Vagina (tissue), 2 donors: ENCODE measurements at regions not wholly inside any gene's neighbourhood (a gene's known extent, or its start where the extent isn't known, plus 50 kb on each side); places are given as distances from the start of the nearest gene placed in this dataset.

Source experiments
- POLR2AphosphoS5 ChIP-seq, 2 donors: sonication (generic); formaldehyde crosslinking; IDR thresholded peaks; one replicate each; pipeline ENCODE4 v1.9.0; 2017; ENCODE audit warnings: antibody characterized with exemption in 2 of 2, mild to moderate bottlenecking in 2 of 2, low read depth in 1 of 2; ENCODE audit not compliant: insufficient read depth in 1 of 2
- TF ChIP-seq, protein P1 (sequence below), 3 experiments: fragments of 450-650 bp in 2 of 3; fragments of 200-600 bp in 1 of 3; sonication (generic) in 1 of 3; IDR thresholded peaks; one replicate each; pipeline ENCODE4 v1.5.1; 2017 to 2019; ENCODE audit warnings: antibody characterized with exemption in 3 of 3, mild to moderate bottlenecking in 2 of 3, moderate library complexity in 2 of 3

DNA sequence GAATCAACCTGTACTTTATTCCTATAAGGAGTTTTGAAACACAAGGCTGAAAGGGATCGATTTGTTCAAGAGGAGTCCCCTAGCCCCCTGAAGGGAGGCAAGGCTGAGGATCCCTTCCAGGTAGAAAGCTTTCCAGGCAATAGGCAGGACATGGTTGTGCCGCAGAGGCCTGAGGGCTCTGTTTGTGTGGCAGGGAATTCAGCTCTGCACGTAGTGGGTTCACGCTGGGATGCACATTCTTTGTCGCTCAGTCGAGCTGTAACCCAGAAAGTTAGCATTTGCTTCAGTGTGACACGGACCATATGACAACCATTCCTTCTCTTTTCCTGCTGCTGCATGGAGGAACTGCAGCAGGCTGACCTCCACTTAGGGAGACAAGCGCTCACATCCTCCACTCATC is 65.6 kb upstream of the TRIO start:
- TF ChIP-seq, protein P1, sequence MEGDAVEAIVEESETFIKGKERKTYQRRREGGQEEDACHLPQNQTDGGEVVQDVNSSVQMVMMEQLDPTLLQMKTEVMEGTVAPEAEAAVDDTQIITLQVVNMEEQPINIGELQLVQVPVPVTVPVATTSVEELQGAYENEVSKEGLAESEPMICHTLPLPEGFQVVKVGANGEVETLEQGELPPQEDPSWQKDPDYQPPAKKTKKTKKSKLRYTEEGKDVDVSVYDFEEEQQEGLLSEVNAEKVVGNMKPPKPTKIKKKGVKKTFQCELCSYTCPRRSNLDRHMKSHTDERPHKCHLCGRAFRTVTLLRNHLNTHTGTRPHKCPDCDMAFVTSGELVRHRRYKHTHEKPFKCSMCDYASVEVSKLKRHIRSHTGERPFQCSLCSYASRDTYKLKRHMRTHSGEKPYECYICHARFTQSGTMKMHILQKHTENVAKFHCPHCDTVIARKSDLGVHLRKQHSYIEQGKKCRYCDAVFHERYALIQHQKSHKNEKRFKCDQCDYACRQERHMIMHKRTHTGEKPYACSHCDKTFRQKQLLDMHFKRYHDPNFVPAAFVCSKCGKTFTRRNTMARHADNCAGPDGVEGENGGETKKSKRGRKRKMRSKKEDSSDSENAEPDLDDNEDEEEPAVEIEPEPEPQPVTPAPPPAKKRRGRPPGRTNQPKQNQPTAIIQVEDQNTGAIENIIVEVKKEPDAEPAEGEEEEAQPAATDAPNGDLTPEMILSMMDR (IDR thresholded peaks at IDR 0.05): no peak
- no peak for TF ChIP-seq POLR2AphosphoS5 (IDR thresholded peaks at IDR 0.05; ENCODE audit: insufficient read depth in 1 of 2, low read depth in 1 of 2)
